Head of caudate nucleus (tissue), 42 donors: ENCODE measurements at regions not wholly inside any gene's neighbourhood (a gene's known extent, or its start where the extent isn't known, plus 50 kb on each side); places are given as distances from the start of the nearest gene placed in this dataset.
A peak's percentile ranks its signal among the peaks of the same experiment; 100 is the strongest.

ENCODE experiments used
- DNase-seq, 42 donors: peaks; one replicate each; pipeline versions ENCODE4 v3.0.0 to v3.0.0-alpha.2; 2020 to 2021; ENCODE audit warnings: mixed read lengths in 7 of 42
- intact Hi-C: fragments of 100-400 bp; cut with DNase I; formaldehyde crosslinking; loops from one replicate; pipeline ENCODE4 v1.15.0; 2022

GRCh38 chr1:221125976-221126375, 246.7 kb downstream of the HLX start:
- DNase-seq = no peak
- intact Hi-C loops = no loop called here

DNA sequence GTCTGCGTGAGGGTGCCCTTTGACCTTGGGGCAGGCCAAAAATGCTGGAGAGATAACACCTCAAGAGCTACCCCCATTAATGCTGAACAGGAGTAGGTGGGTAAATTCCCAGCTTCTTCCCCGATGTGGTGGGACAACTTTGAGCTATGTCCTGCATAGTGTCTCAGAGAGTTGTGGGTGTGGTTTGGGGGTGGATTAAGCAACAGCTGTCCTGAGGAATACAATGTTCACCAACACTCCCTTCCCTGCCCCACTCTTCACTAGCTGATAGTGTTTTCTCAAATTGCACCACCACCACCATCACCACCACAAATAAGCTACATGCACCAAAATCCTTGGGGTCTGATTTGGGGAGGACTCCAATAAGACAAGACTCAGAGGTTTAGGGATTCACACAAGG, 258.4 kb downstream of the HLX start:
- no peak for DNase-seq
- intact Hi-C loops = no loop called here

DNA sequence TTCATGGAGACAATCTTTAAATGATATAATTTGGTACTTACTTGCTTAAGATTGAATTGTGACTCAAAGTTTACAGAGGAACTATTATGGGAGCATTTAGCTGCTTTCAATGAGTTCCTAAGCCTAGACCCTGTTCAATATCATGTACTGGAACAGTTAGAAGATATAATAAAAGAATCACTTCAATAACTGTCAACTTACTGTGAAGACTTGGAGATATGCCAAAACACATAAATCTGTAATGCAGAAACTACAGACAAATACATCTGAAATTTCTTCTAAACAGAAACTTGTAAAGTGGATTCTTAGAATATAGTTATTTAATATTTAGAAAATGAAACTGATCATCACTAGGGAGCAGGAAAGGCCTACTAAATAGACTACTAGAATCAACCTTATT, 259.3 kb downstream of the HLX start:
- no peak for DNase-seq
- intact Hi-C loops = no loop called here

- intact Hi-C loops = no loop called here
- no peak for DNase-seq
These were observed 260.7 kb downstream of the HLX start for GRCh38 chr1:221139991-221140390.

DNA sequence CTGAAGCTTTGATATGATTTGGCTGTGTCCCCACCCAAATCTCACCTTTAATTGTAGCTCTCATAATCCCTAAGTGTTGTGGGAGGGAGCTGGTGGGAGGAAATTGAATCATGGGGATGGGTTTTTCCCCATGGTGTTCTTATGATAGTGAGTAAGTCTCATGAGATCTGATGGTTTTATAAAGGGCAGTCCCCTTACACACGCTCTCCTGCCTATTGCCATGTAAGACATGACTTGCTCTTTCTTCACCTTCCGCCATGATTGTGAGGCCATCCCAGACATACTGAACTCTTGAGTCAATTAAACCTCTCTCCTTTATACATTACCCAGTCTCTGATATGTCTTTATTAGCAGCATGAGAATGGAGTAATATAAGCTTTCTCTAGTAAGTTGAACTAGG, 261.9 kb downstream of the HLX start:
- intact Hi-C loops = no loop called here
- no peak for DNase-seq

DNA sequence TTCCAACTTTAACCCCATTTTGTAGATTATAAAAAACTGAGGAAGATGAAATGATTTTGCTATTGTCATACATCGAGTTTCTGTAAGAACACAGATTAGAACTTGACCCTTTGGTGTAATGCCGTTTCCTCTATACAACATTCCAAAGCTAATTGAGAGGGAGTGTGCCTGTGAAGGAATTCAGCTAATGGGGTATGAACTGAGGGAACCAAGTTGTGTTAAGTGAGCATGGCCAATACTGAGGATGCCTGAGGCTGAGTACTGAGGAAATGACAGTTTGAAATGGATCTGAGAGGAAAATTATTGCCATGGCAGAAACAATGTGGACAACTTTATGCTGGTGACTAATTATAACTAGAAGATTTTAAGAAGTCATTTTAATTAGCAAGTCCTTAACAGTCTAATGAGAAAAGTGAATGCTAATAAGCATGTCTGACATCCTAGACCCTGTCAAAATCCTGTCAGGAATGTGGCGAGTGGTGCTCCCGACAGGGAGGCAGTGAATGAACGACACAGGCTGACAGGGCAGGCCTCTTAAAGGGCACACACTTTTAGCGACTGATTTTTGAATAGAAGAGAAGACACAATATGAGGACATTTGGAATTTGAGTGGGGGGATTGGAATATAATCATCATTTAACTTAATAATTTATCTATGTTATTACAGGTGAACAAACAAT, 262.5 kb downstream of the HLX start:
- intact Hi-C loops = no loop called here
- no peak for DNase-seq

DNA sequence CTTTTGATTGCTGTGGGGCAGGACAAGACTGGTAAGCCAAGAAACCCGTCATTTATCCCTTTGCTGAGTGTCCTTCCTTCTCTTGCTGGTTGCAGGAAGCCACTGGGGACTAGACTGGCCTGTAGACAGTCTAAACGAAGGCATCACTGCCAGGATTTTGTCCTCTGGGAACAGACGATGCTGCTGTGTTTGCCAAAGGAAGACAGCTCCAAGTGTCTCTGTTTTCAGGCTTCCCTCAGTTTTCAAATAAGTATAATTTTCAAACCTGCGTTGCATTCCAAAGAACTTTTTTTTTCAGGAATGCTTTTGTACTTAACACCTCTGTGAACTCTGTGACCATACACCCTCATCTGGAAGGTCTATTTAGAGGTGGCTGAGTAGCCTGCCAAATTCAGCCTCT, 269.4 kb downstream of the HLX start:
- no peak for DNase-seq

DNA sequence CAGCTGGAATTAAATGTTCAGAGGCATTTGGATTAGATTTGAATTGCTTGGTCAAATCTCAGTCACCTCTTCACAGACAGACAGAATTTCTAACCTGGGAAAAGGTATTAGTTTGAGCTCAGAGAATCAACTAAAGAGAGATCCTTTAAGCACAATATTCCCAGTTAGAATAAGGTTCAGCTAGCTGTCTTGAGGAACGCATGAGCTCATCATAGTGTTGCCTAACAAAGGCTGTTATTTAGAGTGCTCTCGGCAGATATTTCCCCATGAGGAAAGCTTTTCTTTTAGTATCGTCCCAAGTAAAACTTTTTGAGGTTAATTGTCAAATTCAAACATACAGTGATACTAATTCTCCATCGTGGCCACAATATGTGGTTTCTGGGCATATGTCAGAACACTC, 269.9 kb downstream of the HLX start:
- no peak for DNase-seq
- intact Hi-C loops = no loop called here

More for the DNA sequence above, 269.4 kb downstream of the HLX start:
- intact Hi-C loops = no loop called here

DNA sequence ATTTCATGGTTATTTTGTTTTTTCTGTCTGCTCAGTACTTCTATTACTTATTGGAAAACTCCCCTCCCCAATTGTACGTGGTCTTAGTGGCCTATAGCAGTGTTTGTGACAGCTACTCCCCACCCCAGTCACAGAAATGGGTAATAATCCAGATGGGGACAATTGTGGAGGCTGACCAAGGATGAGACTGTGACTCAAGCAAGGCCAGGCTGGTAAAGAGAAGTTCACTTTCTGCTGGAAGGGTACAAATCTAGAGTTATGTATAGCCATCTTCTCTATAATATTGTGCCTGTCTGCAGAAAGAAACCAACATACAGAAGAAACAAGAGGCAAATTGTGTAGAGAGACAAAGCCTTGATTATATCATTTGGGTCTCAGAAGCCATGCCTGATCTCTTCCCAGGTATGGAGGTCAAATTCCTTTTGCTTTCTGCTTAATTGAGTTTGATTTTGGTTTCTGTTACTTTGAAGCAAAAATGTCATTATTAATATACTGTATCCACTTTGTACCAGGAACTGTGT, 270.4 kb downstream of the HLX start:
- intact Hi-C loops = no loop called here
- no peak for DNase-seq

DNA sequence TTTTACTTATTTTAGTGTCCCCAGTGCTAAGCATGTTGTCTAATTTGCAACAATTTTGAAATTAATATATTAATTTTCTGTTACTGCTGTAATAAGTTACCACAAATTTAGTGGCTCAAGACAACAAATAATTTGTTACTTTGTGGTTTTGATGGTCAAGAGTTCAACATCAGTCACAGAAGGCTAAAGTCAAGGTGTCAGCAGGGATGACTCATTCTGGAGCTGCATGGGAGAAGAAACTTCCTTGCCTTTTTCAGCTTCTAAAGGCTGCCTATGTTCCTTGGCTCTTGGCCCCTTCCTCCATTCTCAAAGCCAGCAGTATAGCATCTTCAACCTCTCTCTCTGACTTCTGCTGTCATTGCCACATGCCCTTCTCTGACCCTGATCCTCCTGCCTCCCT, 271.8 kb downstream of the HLX start:
- intact Hi-C loops = no loop called here

DNA sequence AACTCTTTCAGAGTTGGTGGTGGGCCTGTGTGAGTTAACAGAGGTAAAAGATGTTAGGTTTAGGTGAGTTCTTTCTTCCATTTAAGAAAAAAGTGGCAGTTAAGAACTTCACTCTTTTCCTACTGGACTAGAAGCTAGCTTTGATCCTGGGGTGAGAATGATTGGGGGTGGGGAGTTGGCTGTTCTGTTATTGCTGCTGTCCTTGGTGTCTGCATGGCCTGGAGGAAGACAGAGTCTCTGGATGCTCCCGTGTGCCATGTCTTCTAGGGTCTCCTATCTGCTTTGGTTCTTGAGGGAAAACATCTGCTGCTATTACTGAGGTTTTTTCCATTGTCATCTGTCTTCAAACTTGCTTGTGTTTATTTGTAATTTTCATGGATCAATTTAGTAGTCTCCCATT, 275.7 kb downstream of the HLX start:
- no peak for DNase-seq
- intact Hi-C loops = no loop called here

More for the DNA sequence above, 271.8 kb downstream of the HLX start:
- no peak for DNase-seq

DNA sequence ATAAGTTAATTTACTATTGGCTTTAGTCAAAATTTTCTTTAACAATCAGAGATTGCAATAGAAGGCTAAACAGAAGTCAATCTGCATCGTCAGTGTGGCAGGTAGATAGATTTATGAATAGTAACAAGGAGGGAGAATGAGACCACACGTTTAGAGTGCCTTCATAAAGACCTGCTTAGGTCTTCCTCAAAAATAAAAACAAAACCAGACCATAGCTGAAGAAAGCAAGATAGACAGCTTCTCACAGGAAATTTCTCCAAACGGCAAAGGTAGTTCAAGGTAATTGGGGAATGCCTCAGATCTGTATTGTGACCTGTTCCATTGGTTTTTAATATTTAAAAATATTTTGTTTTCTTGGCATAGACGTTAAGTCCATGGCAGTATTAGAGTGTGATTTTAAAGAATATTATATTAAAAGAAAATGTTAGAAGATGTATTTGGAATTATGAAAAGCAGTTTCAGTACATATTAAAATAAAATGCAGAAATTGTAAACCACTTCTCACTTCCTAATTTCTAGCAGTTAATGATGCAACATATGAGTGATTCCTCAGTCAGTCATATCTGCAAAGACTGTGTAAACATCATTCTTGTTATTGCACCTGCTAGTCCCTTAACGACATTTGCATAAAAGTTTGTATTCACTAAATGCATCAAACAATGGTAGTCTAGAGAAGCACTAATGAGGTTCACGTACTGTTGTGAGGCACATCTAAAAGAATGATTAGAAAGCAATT, 278.0 kb downstream of the HLX start:
- no peak for DNase-seq
- intact Hi-C loops = no loop called here

- intact Hi-C loops = no loop called here
These were observed 280.4 kb downstream of the HLX start for GRCh38 chr1:221159608-221160007.

DNA sequence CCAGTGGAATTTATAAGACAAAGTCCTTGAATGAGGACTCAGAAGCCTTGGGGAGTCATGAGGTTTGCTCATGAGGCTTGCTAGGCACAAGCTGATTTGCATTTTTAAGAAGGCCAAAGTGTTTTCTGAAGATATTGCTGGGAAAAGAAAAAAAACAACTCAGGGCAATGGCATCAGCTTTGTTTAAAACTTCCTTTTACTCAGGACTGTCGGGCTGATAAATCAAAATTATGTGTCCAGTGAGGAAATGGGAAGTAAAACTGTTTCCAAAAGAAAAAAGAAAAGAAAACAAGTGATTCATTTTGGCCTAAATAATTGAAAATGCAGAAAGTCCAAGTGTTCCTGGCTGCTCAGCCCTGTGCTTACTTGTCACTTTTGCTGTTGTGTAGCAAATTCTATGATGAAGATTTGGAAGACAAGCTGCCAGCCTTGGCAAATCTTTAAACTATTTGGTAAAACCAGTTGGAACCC, 282.4 kb downstream of the HLX start:
- peak in 2 of 42 donors; percentile 10 to 46 for DNase-seq
- intact Hi-C loops = no loop called here

More at GRCh38 chr1:221159608-221160007, 280.4 kb downstream of the HLX start:
- DNase-seq = no peak

DNA sequence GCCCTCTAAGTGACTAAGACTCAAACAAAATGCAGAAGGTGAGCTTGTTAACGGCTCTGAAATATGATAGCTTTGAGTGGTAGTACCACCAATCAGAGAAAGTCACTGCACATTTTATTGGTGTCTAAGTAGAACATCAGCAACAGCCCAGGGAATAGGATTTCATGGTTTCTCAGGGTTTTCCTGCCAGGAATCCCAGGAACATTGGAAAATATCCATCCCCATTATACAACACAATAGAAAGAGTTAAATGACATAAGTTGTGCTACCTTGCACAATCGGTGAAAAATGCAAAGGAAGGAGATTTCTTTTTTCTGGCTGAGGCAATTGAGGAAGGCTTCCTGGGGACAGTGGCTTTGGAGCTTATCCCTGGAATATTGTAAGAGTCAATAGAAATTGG, 283.1 kb downstream of the HLX start:
- intact Hi-C loops = no loop called here
- no peak for DNase-seq

- intact Hi-C loops = no loop called here
- DNase-seq = no peak
These were observed 283.7 kb downstream of the HLX start for GRCh38 chr1:221162939-221163338.

- DNase-seq = no peak
- intact Hi-C loops = no loop called here
These were observed 284.8 kb downstream of the HLX start for GRCh38 chr1:221164029-221164428.

GRCh38 chr1:221164951-221165838, 286.0 kb downstream of the HLX start:
- no peak for DNase-seq
- intact Hi-C loops = no loop called here

DNA sequence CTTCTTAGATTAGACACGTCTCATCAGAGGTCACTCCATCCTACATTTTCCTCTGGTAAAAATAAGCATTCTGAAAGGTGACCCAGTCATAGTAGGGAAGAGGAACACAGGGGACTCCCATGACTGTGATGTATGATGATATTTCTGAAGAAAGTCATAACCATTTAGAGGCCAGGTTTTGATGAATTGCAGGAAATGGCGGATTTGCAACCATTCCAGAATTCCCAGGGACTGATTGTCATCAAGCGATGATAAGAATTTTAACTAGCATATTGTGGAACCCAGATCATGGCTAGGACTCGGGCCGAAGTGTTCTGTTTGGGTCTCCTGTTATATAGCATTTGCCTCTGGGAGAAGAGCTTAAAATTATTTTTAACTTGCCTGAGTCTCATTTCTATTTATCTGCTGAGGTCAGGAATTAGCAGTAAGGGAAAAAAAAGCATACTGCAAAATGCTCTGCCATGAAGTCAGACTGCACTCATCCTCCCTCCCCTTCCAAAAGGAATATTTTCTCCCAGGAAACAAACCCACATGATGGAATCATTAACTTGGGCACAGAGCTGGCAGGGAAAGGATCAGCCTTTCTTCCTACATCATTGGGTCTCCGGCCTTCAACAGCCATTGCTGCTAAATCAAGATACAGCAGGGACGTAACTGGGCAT, 286.7 kb downstream of the HLX start:
- DNase-seq = no peak
- intact Hi-C loops = no loop called here
